Middle frontal gyrus (tissue), 1 donor: ENCODE measurements at regions not wholly inside any gene's neighbourhood (a gene's known extent, or its start where the extent isn't known, plus 50 kb on each side); places are given as distances from the start of the nearest gene placed in this dataset.

Experiments
- DNase-seq: peaks from one replicate; pipeline ENCODE4 v3.0.0-alpha.2; 2015; ENCODE audit warnings: low spot score; ENCODE audit errors: extremely low spot score

GRCh38 chr11:80826808-80827207 lies 1386.0 kb upstream of the TENM4 start:
- DNase-seq: no peak

- DNase-seq: peak; percentile 13
Measured at GRCh38 chr11:80822308-80822707, 1381.5 kb upstream of the TENM4 start.

GRCh38 chr11:80819271-80819670 lies 1378.4 kb upstream of the TENM4 start:
- no peak for DNase-seq

- DNase-seq: no peak
Measured at GRCh38 chr11:80816966-80817365, 1376.1 kb upstream of the TENM4 start.

- no peak for DNase-seq
Measured at GRCh38 chr11:80816454-80816847, 1375.6 kb upstream of the TENM4 start.

GRCh38 chr11:80815752-80816453 lies 1375.1 kb upstream of the TENM4 start:
- no peak for DNase-seq

GRCh38 chr11:80814813-80815212 lies 1374.0 kb upstream of the TENM4 start:
- no peak for DNase-seq

GRCh38 chr11:80810695-80811094 lies 1369.9 kb upstream of the TENM4 start:
- DNase-seq: no peak

- no peak for DNase-seq
Measured at GRCh38 chr11:80798174-80798573, 1357.3 kb upstream of the TENM4 start.

- DNase-seq: no peak
Measured at GRCh38 chr11:80783561-80783960, 1342.7 kb upstream of the TENM4 start.

- no peak for DNase-seq
Measured at GRCh38 chr11:80782135-80782885, 1341.5 kb upstream of the TENM4 start.

- DNase-seq: no peak
Measured at GRCh38 chr11:80779905-80780605, 1339.2 kb upstream of the TENM4 start.

- DNase-seq: no peak
Measured at GRCh38 chr11:80778941-80779340, 1338.1 kb upstream of the TENM4 start.

GRCh38 chr11:80778432-80778831 lies 1337.6 kb upstream of the TENM4 start:
- no peak for DNase-seq

GRCh38 chr11:80773919-80774318 lies 1333.1 kb upstream of the TENM4 start:
- DNase-seq: no peak

GRCh38 chr11:80771017-80771416 lies 1330.2 kb upstream of the TENM4 start:
- no peak for DNase-seq

- DNase-seq: no peak
Measured at GRCh38 chr11:80758787-80759186, 1318.0 kb upstream of the TENM4 start.

GRCh38 chr11:80748207-80748925 lies 1307.5 kb upstream of the TENM4 start:
- DNase-seq: no peak

- DNase-seq: no peak
Measured at GRCh38 chr11:80746300-80746699, 1305.5 kb upstream of the TENM4 start.

GRCh38 chr11:80745416-80745815 lies 1304.6 kb upstream of the TENM4 start:
- DNase-seq: no peak

- DNase-seq: no peak
Measured at GRCh38 chr11:80733790-80734189, 1293.0 kb upstream of the TENM4 start.

- no peak for DNase-seq
Measured at GRCh38 chr11:80733361-80733760, 1292.5 kb upstream of the TENM4 start.
